PC-3 (cell line): ENCODE measurements at regions not wholly inside any gene's neighbourhood (a gene's known extent, or its start where the extent isn't known, plus 50 kb on each side); places are given as distances from the start of the nearest gene placed in this dataset.

Source experiments
- CTCF ChIP-seq: fragments of 300-600 bp; sonication (generic); conservative IDR thresholded peaks from 2 replicates; pipeline ENCODE4 v1.5.1; 2017; ENCODE audit warnings: antibody characterized with exemption, low read depth, mild to moderate bottlenecking, low read length
- EZH2 ChIP-seq: fragments of 300-600 bp; sonication (generic); IDR thresholded peaks from one replicate; pipeline ENCODE4 v1.6.1; 2017; ENCODE audit warnings: antibody characterized with exemption, mild to moderate bottlenecking, low read length; ENCODE audit not compliant: unreplicated experiment
- EZH2phosphoT487 ChIP-seq: fragments of 300-600 bp; sonication (generic); IDR thresholded peaks from 2 replicates; pipeline ENCODE4 v1.6.1; 2018; ENCODE audit warnings: mild to moderate bottlenecking, antibody characterized with exemption, low read length, borderline replicate concordance

GRCh38 chr11:22473586-22473985, 135.4 kb downstream of the SLC17A6 start:
- TF ChIP-seq EZH2 (no peak), CTCF (no peak), EZH2phosphoT487 (no peak)
